Activated T-cell treated with anti-CD3 and anti-CD28 coated beads, Interleukin-2, amount 50 U/mL, for 24 hours (primary cell): ENCODE measurements at regions not wholly inside any gene's neighbourhood (a gene's known extent, or its start where the extent isn't known, plus 50 kb on each side); places are given as distances from the start of the nearest gene placed in this dataset.

Experiments used
- DNase-seq: peaks from one replicate; pipeline ENCODE4 v3.0.0-alpha.2; 2020
- H3K27ac Mint-ChIP-seq: 2 replicates; pipeline ENCODE4 v1.8.0; 2020; ENCODE audit warnings: mild to moderate bottlenecking, mixed read lengths
- H3K27me3 Mint-ChIP-seq: 2 replicates; pipeline ENCODE4 v1.8.0; 2020; ENCODE audit warnings: mixed read lengths
- H3K36me3 Mint-ChIP-seq: 2 replicates; pipeline ENCODE4 v1.8.0; 2020; ENCODE audit warnings: low read depth, mixed read lengths
- H3K4me1 Mint-ChIP-seq: 2 replicates; pipeline ENCODE4 v1.8.0; 2020; ENCODE audit warnings: low read depth, mixed read lengths
- H3K4me3 Mint-ChIP-seq: 2 replicates; pipeline ENCODE4 v1.8.0; 2020; ENCODE audit warnings: mild to moderate bottlenecking, moderate library complexity, mixed read lengths
- H3K9me3 Mint-ChIP-seq: 2 replicates; pipeline ENCODE4 v1.8.0; 2020; ENCODE audit warnings: mixed read lengths

DNA sequence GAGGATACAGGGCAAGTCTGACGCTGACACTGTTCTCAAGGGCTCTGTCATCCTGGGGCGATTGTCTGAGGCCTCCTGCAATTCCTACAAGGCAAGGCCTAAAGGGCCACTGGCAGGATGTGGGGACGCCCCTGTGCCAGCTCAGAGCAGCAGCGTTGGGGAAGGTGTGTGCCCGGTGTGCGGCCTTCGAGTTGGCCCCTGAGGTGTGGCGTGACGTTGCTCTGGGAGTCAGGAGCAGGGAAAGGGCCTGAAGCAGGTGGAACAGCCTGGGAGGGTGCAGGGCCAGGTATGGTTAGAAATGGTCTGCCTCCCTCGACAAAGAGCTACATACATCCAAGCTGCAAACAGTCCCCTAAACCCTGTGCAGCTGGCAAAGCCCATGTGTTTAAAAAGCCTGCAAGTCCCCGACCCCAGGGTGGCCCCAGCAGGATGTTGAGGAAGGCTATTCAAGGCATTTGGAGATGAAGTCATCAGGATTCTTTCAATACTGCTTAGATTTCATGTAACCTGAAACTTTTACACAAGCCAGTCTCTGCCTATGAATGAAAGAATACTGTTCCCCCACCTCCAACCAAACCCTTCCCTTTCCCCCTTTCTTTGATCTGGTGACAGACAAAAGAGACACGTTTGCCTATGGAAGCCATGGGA lies 142.5 kb upstream of the TNS3 start:
- H3K4me3 Mint-ChIP-seq, result no peak overlapping the region
- DNase-seq, result no peak
- H3K27me3 Mint-ChIP-seq, result no peaks in the 10 kb centered on the region
- no peaks in the 10 kb centered on the region for H3K36me3 Mint-ChIP-seq
- no peak overlapping the region for H3K27ac Mint-ChIP-seq
- no peaks in the 10 kb centered on the region for H3K4me1 Mint-ChIP-seq
- H3K9me3 Mint-ChIP-seq, result no peaks in the 10 kb centered on the region

- Mint-ChIP-seq H3K4me3 (no peak overlapping the region), H3K9me3 (no peaks in the 10 kb centered on the region), H3K4me1 (no peaks in the 10 kb centered on the region), H3K27me3 (no peaks in the 10 kb centered on the region), H3K36me3 (no peaks in the 10 kb centered on the region), H3K27ac (no peak overlapping the region)
- no peak for DNase-seq
Measured at GRCh38 chr7:47722126-47722525, 140.2 kb upstream of the TNS3 start.

DNA sequence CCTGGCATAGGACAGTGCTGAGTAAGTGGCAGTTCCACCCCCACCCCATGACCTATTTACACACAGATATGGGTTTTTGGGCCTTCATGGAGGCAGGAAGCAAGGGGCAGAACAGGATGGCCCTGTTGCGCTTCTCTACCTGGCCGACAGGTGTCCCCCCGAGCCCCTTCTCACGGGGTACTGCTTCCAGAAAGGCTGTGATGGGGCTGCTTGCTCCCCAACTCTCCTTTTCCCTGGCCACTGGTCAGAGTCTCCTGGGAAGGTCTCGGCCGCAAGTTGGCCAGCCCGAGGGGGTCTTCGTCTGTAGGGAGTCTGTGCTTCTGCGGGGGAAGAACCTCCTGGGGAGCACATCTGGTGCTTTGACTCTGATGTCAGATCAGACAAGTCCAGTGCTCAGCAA lies 139.8 kb upstream of the TNS3 start:
- DNase-seq, result no peak
- H3K4me1 Mint-ChIP-seq, result no peaks in the 10 kb centered on the region
- H3K27ac Mint-ChIP-seq, result no peak overlapping the region
- H3K36me3 Mint-ChIP-seq, result no peaks in the 10 kb centered on the region
- no peaks in the 10 kb centered on the region for H3K27me3 Mint-ChIP-seq
- no peak overlapping the region for H3K4me3 Mint-ChIP-seq
- H3K9me3 Mint-ChIP-seq, result no peaks in the 10 kb centered on the region

GRCh38 chr7:47720907-47721244 lies 139.0 kb upstream of the TNS3 start:
- no peaks in the 10 kb centered on the region for H3K36me3 Mint-ChIP-seq
- no peak for DNase-seq
- H3K9me3 Mint-ChIP-seq, result no peaks in the 10 kb centered on the region
- H3K27ac Mint-ChIP-seq, result no peak overlapping the region
- no peak overlapping the region for H3K4me3 Mint-ChIP-seq
- H3K27me3 Mint-ChIP-seq, result no peaks in the 10 kb centered on the region
- H3K4me1 Mint-ChIP-seq, result no peaks in the 10 kb centered on the region

DNA sequence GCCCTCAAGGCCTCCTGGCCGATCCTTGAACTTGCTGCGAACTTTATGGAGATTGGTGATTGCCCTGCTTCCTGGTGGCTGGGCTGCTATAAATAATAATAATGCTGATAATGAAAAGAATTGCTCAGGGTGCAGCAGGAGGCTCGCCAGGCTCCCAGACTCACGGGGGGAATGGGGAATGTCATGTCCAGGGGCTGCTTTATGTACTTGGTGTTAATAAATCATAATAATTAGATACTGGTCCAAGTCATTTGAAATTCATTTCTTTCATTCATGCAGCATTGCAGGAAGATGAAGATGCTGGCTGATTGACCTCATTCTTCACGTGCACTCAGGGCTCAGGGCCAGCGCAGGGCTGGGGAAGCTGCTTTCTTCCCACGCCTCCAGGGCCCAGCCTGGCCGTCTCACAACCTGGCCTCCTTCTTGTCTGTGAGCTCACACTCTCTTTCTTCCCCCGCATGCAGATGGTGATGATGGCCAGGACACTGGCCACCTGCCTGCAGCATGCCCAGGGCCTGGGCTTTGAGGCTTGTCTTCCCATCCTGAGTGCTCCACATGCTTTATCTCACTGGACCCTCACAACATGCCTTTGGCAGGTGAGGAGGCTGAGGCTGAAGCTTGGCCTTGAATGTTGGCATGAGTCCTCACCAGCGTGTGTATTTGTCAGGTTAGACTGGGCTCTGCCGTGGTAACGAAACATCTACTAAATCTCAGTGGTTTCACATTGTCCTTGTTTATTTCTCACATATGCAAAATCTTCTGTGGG lies 138.4 kb upstream of the TNS3 start:
- H3K9me3 Mint-ChIP-seq, result no peaks in the 10 kb centered on the region
- H3K4me1 Mint-ChIP-seq, result no peaks in the 10 kb centered on the region
- no peak overlapping the region for H3K4me3 Mint-ChIP-seq
- no peaks in the 10 kb centered on the region for H3K27me3 Mint-ChIP-seq
- H3K36me3 Mint-ChIP-seq, result no peaks in the 10 kb centered on the region
- no peak for DNase-seq
- no peak overlapping the region for H3K27ac Mint-ChIP-seq

DNA sequence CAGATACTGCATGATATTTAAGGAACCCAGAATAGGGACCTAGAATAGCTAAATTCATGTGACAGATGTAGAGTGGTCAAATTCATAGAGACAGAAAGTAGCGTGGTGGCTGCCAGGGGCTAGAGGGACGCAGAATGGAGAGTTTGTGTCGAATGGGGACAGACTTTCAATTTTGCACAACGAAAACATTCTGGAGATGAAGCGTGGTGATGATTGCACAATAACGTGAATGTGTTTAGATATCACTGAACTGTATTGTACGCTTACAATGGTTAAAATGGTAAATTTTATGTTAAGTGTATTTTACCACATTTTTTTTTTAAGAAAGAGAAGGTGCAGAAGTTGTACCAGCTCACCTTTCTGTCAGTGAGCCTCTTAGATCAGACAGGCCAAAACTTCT lies 137.8 kb upstream of the TNS3 start:
- no peaks in the 10 kb centered on the region for H3K4me1 Mint-ChIP-seq
- no peak overlapping the region for H3K27ac Mint-ChIP-seq
- no peaks in the 10 kb centered on the region for H3K9me3 Mint-ChIP-seq
- no peaks in the 10 kb centered on the region for H3K27me3 Mint-ChIP-seq
- H3K4me3 Mint-ChIP-seq, result no peak overlapping the region
- H3K36me3 Mint-ChIP-seq, result no peaks in the 10 kb centered on the region
- DNase-seq, result no peak

- no peak overlapping the region for H3K4me3 Mint-ChIP-seq
- H3K36me3 Mint-ChIP-seq, result no peaks in the 10 kb centered on the region
- H3K9me3 Mint-ChIP-seq, result no peaks in the 10 kb centered on the region
- DNase-seq, result no peak
- no peak overlapping the region for H3K27ac Mint-ChIP-seq
- H3K27me3 Mint-ChIP-seq, result no peaks in the 10 kb centered on the region
- H3K4me1 Mint-ChIP-seq, result no peaks in the 10 kb centered on the region
Measured at GRCh38 chr7:47715631-47716068, 133.7 kb upstream of the TNS3 start.

- no peaks in the 10 kb centered on the region for H3K4me1 Mint-ChIP-seq
- no peak overlapping the region for H3K27ac Mint-ChIP-seq
- H3K4me3 Mint-ChIP-seq, result no peak overlapping the region
- H3K27me3 Mint-ChIP-seq, result no peaks in the 10 kb centered on the region
- no peak for DNase-seq
- no peaks in the 10 kb centered on the region for H3K36me3 Mint-ChIP-seq
- no peaks in the 10 kb centered on the region for H3K9me3 Mint-ChIP-seq
Measured at GRCh38 chr7:47714669-47715607, 133.0 kb upstream of the TNS3 start.

GRCh38 chr7:47713595-47713994 lies 131.7 kb upstream of the TNS3 start:
- Mint-ChIP-seq H3K27ac (no peak overlapping the region), H3K4me1 (no peaks in the 10 kb centered on the region), H3K4me3 (no peak overlapping the region), H3K9me3 (no peaks in the 10 kb centered on the region), H3K27me3 (no peaks in the 10 kb centered on the region), H3K36me3 (no peaks in the 10 kb centered on the region)
- no peak for DNase-seq

DNA sequence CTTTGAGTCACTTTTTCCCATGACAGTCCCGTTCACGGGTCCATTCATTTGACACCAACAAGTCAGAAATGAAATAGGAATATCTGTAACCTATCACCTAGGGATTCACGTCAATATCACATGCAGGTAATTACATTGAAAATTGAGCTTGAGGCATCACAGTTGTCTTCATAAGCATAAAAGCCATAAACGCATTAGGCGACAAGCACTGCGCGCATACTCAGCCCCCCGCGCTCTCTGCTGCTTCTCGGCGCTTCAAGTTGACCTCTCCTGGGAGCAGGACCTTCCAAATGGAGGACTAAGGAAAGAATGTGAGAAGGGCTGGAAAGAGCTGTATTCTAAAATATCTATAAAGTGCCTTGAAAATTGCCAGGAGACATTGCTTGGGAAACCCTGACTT lies 130.5 kb upstream of the TNS3 start:
- H3K4me3 Mint-ChIP-seq, result no peak overlapping the region
- no peaks in the 10 kb centered on the region for H3K36me3 Mint-ChIP-seq
- no peaks in the 10 kb centered on the region for H3K9me3 Mint-ChIP-seq
- no peak overlapping the region for H3K27ac Mint-ChIP-seq
- no peak for DNase-seq
- no peaks in the 10 kb centered on the region for H3K4me1 Mint-ChIP-seq
- no peaks in the 10 kb centered on the region for H3K27me3 Mint-ChIP-seq

GRCh38 chr7:47711776-47712175 lies 129.9 kb upstream of the TNS3 start:
- Mint-ChIP-seq H3K9me3 (no peaks in the 10 kb centered on the region), H3K36me3 (no peaks in the 10 kb centered on the region), H3K27ac (no peak overlapping the region), H3K27me3 (no peaks in the 10 kb centered on the region), H3K4me3 (no peak overlapping the region), H3K4me1 (no peaks in the 10 kb centered on the region)
- DNase-seq, result no peak

- Mint-ChIP-seq H3K36me3 (no peaks in the 10 kb centered on the region), H3K27ac (no peak overlapping the region), H3K27me3 (no peaks in the 10 kb centered on the region), H3K4me3 (no peak overlapping the region), H3K4me1 (no peaks in the 10 kb centered on the region), H3K9me3 (no peaks in the 10 kb centered on the region)
- DNase-seq, result no peak
Measured at GRCh38 chr7:47710201-47710935, 128.5 kb upstream of the TNS3 start.

- Mint-ChIP-seq H3K9me3 (no peaks in the 10 kb centered on the region), H3K36me3 (no peaks in the 10 kb centered on the region), H3K4me3 (no peak overlapping the region), H3K27me3 (no peaks in the 10 kb centered on the region), H3K27ac (no peak overlapping the region), H3K4me1 (no peaks in the 10 kb centered on the region)
- no peak for DNase-seq
Measured at GRCh38 chr7:47709451-47709850, 127.5 kb upstream of the TNS3 start.

GRCh38 chr7:47709051-47709450 lies 127.1 kb upstream of the TNS3 start:
- Mint-ChIP-seq H3K4me3 (no peak overlapping the region), H3K9me3 (no peaks in the 10 kb centered on the region), H3K27ac (no peak overlapping the region), H3K4me1 (no peaks in the 10 kb centered on the region), H3K36me3 (no peaks in the 10 kb centered on the region), H3K27me3 (no peaks in the 10 kb centered on the region)
- no peak for DNase-seq
